Mesenchymal stem cell (in vitro differentiated cells and primary cell): ENCODE measurements at regions not wholly inside any gene's neighbourhood (a gene's known extent, or its start where the extent isn't known, plus 50 kb on each side); places are given as distances from the start of the nearest gene placed in this dataset.
A peak's percentile ranks its signal among the peaks of the same experiment; 100 is the strongest.
"Not testable (repeated sequence)": the region's sequence is repeated elsewhere in the genome, so short reads cannot be mapped to it uniquely, and the experiment has no call there.

Experiments
- DNase-seq: peaks from one replicate; pipeline ENCODE4 v3.0.0-alpha.2; 2013
- H2AFZ ChIP-seq: one replicate; pipeline ENCODE4 v1.6.1; 2013; ENCODE audit warnings: low read depth, mild to moderate bottlenecking, control low read depth, inconsistent platforms, low read length, moderate library complexity
- H2AK5ac ChIP-seq: 2 replicates; pipeline ENCODE4 v1.6.1; 2013; ENCODE audit warnings: low read length, moderate library complexity, mild to moderate bottlenecking, inconsistent platforms; ENCODE audit not compliant: severe bottlenecking
- H2BK120ac ChIP-seq: one replicate; pipeline ENCODE4 v1.6.1; 2013; ENCODE audit warnings: low read depth, mild to moderate bottlenecking, inconsistent platforms, low read length, moderate library complexity
- H2BK12ac ChIP-seq, 2 experiments: one replicate each; pipeline ENCODE4 v1.6.1; 2013; ENCODE audit warnings: inconsistent platforms in 2 of 2, low read length in 2 of 2, mild to moderate bottlenecking in 2 of 2, moderate library complexity in 2 of 2, control low read depth in 1 of 2
- H2BK15ac ChIP-seq: one replicate; pipeline ENCODE4 v1.6.1; 2013; ENCODE audit warnings: mild to moderate bottlenecking, low read depth, inconsistent platforms; ENCODE audit not compliant: poor library complexity, severe bottlenecking
- H2BK5ac ChIP-seq: 2 replicates; pipeline ENCODE4 v1.6.1; 2013; ENCODE audit warnings: low read depth, mild to moderate bottlenecking, low read length, control low read depth, inconsistent platforms; ENCODE audit not compliant: poor library complexity, severe bottlenecking
- H3K14ac ChIP-seq, 2 experiments: one replicate each; pipeline ENCODE4 v1.6.1; 2013; ENCODE audit warnings: inconsistent platforms in 2 of 2, low read length in 2 of 2, control low read depth in 1 of 2, mild to moderate bottlenecking in 1 of 2, moderate library complexity in 1 of 2
- H3K18ac ChIP-seq, 2 experiments: one replicate each; pipeline ENCODE4 v1.6.1; 2013; ENCODE audit warnings: inconsistent platforms in 2 of 2, low read length in 2 of 2, control low read depth in 1 of 2, low read depth in 1 of 2, mild to moderate bottlenecking in 1 of 2
- H3K23ac ChIP-seq, 2 experiments: one replicate each; pipeline ENCODE4 v1.6.1; 2013; ENCODE audit warnings: inconsistent platforms in 2 of 2, low read length in 2 of 2, mild to moderate bottlenecking in 2 of 2, moderate library complexity in 2 of 2, control low read depth in 1 of 2
- H3K27ac ChIP-seq: 2 replicates; pipeline ENCODE4 v1.5.1; 2013; ENCODE audit warnings: mild to moderate bottlenecking, moderate library complexity, low read length, control low read depth, inconsistent platforms; ENCODE audit not compliant: poor library complexity, severe bottlenecking
- H3K27me3 ChIP-seq, 2 experiments: 2 replicates each; pipeline versions ENCODE4 v1.6.1 to v1.7.0; 2013; ENCODE audit warnings: low read length in 2 of 2, mild to moderate bottlenecking in 2 of 2, moderate library complexity in 2 of 2, control low read depth in 1 of 2, inconsistent platforms in 1 of 2; ENCODE audit not compliant: control insufficient read depth in 1 of 2, insufficient read depth in 1 of 2
- H3K36me3 ChIP-seq, 2 experiments: 2 replicates each; pipeline versions ENCODE4 v1.6.1 to v1.7.0; 2013; ENCODE audit warnings: low read length in 2 of 2, control low read depth in 1 of 2, inconsistent platforms in 1 of 2, low read depth in 1 of 2, mild to moderate bottlenecking in 1 of 2; ENCODE audit not compliant: insufficient read depth in 2 of 2, control insufficient read depth in 1 of 2
- H3K4ac ChIP-seq, 2 experiments: one replicate each; pipeline ENCODE4 v1.6.1; 2013; ENCODE audit warnings: inconsistent platforms in 2 of 2, low read length in 2 of 2, mild to moderate bottlenecking in 2 of 2, moderate library complexity in 2 of 2, control low read depth in 1 of 2, low read depth in 1 of 2
- H3K4me1 ChIP-seq: 2 replicates; pipeline ENCODE4 v1.6.1; 2013; ENCODE audit warnings: low read depth, low read length, control low read depth; ENCODE audit not compliant: control insufficient read depth, insufficient read depth
- H3K4me2 ChIP-seq: 2 replicates; pipeline ENCODE4 v1.6.1; 2013; ENCODE audit warnings: low read length, mild to moderate bottlenecking, inconsistent platforms; ENCODE audit not compliant: poor library complexity, severe bottlenecking
- H3K4me3 ChIP-seq, 2 experiments: 2 replicates each; pipeline versions ENCODE4 v1.5.1 to v1.7.0; 2013; ENCODE audit warnings: low read length in 2 of 2, mild to moderate bottlenecking in 2 of 2, control low read depth in 1 of 2, low read depth in 1 of 2; ENCODE audit not compliant: insufficient read depth in 1 of 2
- H3K79me1 ChIP-seq: replicated peaks from 2 replicates; pipeline ENCODE4 v1.6.1; 2013; ENCODE audit warnings: mild to moderate bottlenecking, control low read depth, low read length, inconsistent platforms; ENCODE audit not compliant: poor library complexity, severe bottlenecking
- H3K9ac ChIP-seq: 2 replicates; pipeline ENCODE4 v1.7.0; 2013; ENCODE audit warnings: mild to moderate bottlenecking, low read length, moderate library complexity
- H3K9me3 ChIP-seq: 2 replicates; pipeline ENCODE4 v1.7.0; 2013; ENCODE audit warnings: mild to moderate bottlenecking, low read length; ENCODE audit not compliant: control insufficient read depth
- H4K8ac ChIP-seq: one replicate; pipeline ENCODE4 v1.6.1; 2013; ENCODE audit warnings: inconsistent platforms, mild to moderate bottlenecking, low read length, moderate library complexity
- H4K91ac ChIP-seq: one replicate; pipeline ENCODE4 v1.6.1; 2013; ENCODE audit warnings: mild to moderate bottlenecking, low read length, inconsistent platforms
- WGBS: methylation state at CpG from one replicate; pipeline ENCODE4 v1.1.7; 2013; ENCODE audit warnings: mixed read lengths; 5-methylcytosine and 5-hydroxymethylcytosine counted together

DNA sequence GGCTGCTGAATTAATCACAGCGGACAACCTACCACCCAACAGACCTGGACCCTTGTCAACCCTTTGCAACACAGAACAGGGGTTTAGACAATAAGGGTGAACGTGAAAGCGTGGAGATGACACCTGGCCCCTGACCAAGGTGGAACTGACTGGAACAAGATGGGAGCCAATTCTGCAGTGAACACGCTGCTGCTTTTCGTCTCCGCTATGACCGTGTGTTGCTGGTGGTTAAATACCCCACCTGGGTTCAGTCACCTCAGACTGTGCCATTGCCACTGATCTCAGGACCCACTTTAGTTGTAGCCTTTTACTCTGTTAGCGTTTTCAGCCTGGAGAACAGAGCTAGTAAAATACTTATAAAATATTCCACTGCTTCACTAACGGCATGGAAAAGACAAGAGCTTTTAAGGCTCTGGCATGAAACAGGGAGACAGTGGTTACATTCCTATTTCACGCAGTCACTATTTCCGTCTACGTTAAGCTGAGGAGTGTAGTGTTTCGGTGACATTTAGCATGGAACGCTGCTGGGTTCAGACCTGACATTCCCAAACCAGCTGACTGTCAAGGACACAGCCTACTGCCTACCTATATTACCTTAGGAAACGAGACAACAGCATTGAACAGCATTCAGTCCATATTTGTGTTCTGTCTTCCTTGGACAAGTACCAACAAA lies 119.5 kb upstream of the PRSS1 start:
- no peak overlapping the region for H3K27ac ChIP-seq
- WGBS: 62% methylated on average over 14 of the region's 15 CpGs
- no peak overlapping the region for H2BK120ac ChIP-seq
- H3K4ac ChIP-seq: no peak overlapping the region
- H3K14ac ChIP-seq: no peak overlapping the region
- H3K36me3 ChIP-seq: no peaks in the 10 kb centered on the region
- DNase-seq: peak; percentile 68
- H3K4me3 ChIP-seq: no peak overlapping the region
- no peak overlapping the region for H3K23ac ChIP-seq
- no peak overlapping the region for H2AFZ ChIP-seq
- H2BK12ac ChIP-seq: no peak overlapping the region
- no peaks in the 10 kb centered on the region for H3K9me3 ChIP-seq
- peak overlapping the region in 1 of 2 experiments; percentile 13 for H3K18ac ChIP-seq
- no peak overlapping the region for H2BK15ac ChIP-seq
- H4K91ac ChIP-seq: peak overlapping the region; percentile 35
- no peak overlapping the region for H4K8ac ChIP-seq
- H2AK5ac ChIP-seq: no peak overlapping the region
- H3K79me1 ChIP-seq: no peaks in the 10 kb centered on the region
- no peak overlapping the region for H3K4me2 ChIP-seq
- H3K27me3 ChIP-seq: no peaks in the 10 kb centered on the region
- no peak overlapping the region for H3K9ac ChIP-seq
- H3K4me1 ChIP-seq: peaks cover 3% of the 10 kb centered on the region
- no peak overlapping the region for H2BK5ac ChIP-seq

DNA sequence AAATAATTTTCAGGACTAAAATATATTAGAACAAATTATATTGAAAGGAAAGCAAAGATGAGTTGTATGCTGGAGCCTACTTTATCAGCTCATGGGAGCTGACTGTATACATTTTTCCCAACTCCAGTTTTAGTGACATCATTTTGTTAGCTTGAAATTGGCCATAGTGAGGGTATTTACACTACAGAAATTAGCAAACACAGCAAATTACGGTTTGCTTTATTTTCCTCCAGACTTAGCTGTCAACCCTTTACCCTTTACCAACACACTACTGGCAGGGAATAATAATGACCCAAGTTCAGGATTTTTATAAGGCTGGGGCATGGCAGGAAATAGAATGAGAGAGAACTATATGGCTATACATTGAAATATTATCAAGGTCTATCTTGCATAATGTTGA lies 120.3 kb upstream of the PRSS1 start:
- H3K27ac ChIP-seq: no peak overlapping the region
- H3K27me3 ChIP-seq: no peaks in the 10 kb centered on the region
- H4K91ac ChIP-seq: no peak overlapping the region
- no peak overlapping the region for H3K23ac ChIP-seq
- no peak overlapping the region for H3K9ac ChIP-seq
- no peaks in the 10 kb centered on the region for H3K36me3 ChIP-seq
- no peak overlapping the region for H3K4me2 ChIP-seq
- H2BK120ac ChIP-seq: no peak overlapping the region
- no peak overlapping the region for H3K4ac ChIP-seq
- H3K79me1 ChIP-seq: no peaks in the 10 kb centered on the region
- H3K14ac ChIP-seq: no peak overlapping the region
- no peak overlapping the region for H3K4me3 ChIP-seq
- H2BK12ac ChIP-seq: no peak overlapping the region
- no peak overlapping the region for H3K18ac ChIP-seq
- no peak overlapping the region for H2BK5ac ChIP-seq
- no peak overlapping the region for H2AK5ac ChIP-seq
- no peak overlapping the region for H2AFZ ChIP-seq
- no peak for DNase-seq
- H3K4me1 ChIP-seq: peaks cover 3% of the 10 kb centered on the region
- no peak overlapping the region for H4K8ac ChIP-seq
- H2BK15ac ChIP-seq: no peak overlapping the region
- no CpG with 5 or more reads among the region's 1 CpG for WGBS
- no peaks in the 10 kb centered on the region for H3K9me3 ChIP-seq

DNA sequence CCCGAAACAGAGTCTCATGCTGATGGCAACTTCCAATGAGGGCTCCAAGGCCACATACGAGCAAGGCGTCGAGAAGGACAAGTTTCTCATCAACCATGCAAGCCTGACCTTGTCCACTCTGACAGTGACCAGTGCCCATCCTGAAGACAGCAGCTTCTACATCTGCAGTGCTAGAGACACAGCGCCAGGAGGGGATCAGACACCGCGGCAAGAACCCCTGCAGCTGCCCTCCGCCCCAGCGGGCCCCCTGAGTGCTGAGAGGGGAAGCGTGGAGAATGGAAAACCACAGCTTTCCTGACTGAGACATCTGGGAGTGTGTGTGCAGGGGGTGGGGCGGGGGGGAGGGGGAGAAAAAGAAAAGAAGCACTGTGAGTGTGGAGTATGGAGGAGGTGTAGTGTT lies 122.0 kb upstream of the PRSS1 start:
- H3K9me3 ChIP-seq, H4K91ac ChIP-seq, H2BK12ac ChIP-seq: not testable (repeated sequence)

DNA sequence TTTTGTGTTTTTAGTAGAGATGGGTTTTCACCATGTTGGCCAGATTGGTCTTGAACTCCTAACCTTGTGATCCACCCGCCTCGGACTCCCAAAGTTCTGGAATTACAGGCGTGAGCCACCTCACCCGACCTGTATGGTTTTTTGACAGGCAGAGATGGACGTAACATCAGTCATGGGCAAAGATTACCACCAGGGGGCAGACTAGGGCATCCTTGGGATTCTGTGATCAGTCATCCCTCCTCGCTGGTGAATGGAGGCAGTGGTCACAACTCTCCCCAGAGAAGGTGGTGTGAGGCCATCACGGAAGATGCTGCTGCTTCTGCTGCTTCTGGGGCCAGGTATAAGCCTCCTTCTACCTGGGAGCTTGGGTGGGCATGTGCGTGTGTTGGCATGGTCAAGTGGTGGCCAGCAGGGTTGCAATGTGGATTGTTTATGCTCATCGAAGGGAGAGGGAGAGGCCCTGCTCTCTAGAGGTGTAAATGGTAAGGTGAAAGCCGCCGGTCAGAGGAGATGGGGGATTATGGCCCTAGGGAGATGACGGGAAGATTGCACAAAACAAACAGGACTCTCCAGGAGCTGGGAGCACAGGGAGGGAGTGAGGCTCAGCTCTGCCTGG lies 122.7 kb upstream of the PRSS1 start:
- Histone ChIP-seq H3K4me3 (no peak overlapping the region), H2AK5ac (no peak overlapping the region), H3K9me3 (no peaks in the 10 kb centered on the region), H3K18ac (no peak overlapping the region), H3K9ac (no peak overlapping the region), H3K23ac (no peak overlapping the region), H2AFZ (no peak overlapping the region), H3K27ac (no peak overlapping the region), H3K4me2 (no peak overlapping the region), H3K79me1 (no peaks in the 10 kb centered on the region), H2BK5ac (no peak overlapping the region), H3K14ac (no peak overlapping the region), H3K4me1 (peaks cover 3% of the 10 kb centered on the region), H3K27me3 (peaks cover 0 to 2% of the 10 kb centered on the region in 2 experiments), H3K4ac (no peak overlapping the region), H2BK12ac (no peak overlapping the region), H4K8ac (no peak overlapping the region), H2BK15ac (no peak overlapping the region), H2BK120ac (no peak overlapping the region), H4K91ac (no peak overlapping the region), H3K36me3 (no peaks in the 10 kb centered on the region)
- peak; percentile 7 for DNase-seq
- 75% methylated on average over 12 of the region's 12 CpGs for WGBS

More for the DNA sequence above, 122.0 kb upstream of the PRSS1 start:
- H4K8ac ChIP-seq, H3K9ac ChIP-seq, H3K79me1 ChIP-seq, H2BK5ac ChIP-seq, H3K4me3 ChIP-seq, H3K4me2 ChIP-seq, H3K23ac ChIP-seq, H2AK5ac ChIP-seq, H3K14ac ChIP-seq, DNase-seq, H3K27me3 ChIP-seq, H3K4ac ChIP-seq, H3K27ac ChIP-seq, H3K18ac ChIP-seq, H2BK15ac ChIP-seq, H2BK120ac ChIP-seq, H3K36me3 ChIP-seq, H2AFZ ChIP-seq, H3K4me1 ChIP-seq: not testable (repeated sequence)
- 95% methylated on average over 11 of the region's 11 CpGs for WGBS
